Superior temporal gyrus (tissue), 1 donor: ENCODE measurements at regions not wholly inside any gene's neighbourhood (a gene's known extent, or its start where the extent isn't known, plus 50 kb on each side); places are given as distances from the start of the nearest gene placed in this dataset.
"Not testable (repeated sequence)": the region's sequence is repeated elsewhere in the genome, so short reads cannot be mapped to it uniquely, and the experiment has no call there.

ENCODE experiments used
- DNase-seq: peaks from one replicate; pipeline ENCODE4 v3.0.0-alpha.2; 2016; ENCODE audit errors: extremely low spot score

DNA sequence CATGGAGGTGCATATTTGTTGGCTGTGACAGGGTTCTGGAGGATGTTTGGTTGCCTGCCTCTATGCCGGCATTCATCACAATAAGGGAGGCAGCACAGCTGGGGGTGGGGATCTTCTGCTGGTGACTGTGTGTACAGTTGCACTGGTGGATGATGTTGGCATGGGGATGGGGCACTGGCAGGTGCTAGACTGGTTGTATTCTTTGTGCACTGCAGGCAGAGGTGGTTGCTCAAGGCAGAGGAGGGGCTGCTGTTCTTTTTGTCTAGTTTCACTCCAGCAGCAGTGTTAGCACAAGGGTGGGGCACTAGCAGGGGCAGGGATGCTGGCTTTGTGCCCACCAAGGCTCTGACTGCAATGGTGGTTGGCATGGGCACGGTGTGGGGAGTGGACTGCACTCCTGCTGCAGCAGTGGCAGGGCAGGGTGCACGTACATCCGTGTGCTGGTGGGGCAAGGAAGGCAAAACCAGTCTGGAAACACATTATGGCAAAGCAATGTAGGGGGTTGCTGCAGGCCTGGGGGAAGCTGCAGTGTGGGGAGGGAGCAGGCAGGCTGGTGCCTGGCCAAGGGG is 69.3 kb downstream of the ISOC1 start:
- no peak for DNase-seq

GRCh38 chr5:129170050-129170449 is 75.5 kb downstream of the ISOC1 start:
- DNase-seq: no peak

DNA sequence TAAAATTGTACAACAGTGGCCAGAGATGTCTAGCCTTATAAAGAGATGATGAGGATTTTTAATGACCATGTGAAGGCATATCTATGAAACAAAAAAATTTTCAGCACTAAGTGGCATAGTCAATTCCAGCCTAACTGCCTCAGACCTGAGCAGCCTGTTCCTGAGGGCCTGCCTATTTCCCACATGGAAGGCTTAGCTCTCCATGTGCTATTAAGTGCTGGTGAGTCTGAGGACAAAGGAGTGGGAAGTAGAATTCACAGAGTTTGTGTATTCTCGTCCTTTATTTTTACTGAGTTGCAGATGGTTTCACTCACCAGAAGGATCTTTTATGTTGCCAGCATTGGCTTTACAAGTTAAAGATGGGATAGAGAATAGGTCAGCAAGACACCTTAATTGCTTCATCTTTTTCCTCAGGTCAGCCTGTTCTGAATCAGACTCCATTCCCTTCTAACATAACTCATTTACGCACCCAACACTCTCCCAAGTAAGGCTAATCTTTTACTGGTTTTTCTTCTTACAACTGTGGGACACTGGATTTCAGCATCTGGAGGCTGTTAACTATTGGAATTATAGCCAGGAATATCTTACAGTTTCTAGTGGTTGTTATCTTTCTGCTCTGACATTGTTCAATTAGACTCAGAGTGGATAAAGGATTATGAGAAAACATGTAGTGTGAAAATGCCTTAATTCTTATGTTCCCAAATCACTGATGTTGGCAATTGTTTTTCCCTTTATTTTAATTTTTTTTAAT is 76.8 kb downstream of the ISOC1 start:
- DNase-seq: no peak

- peak; percentile 88 for DNase-seq
Observed at GRCh38 chr5:129172580-129172979, 78.0 kb downstream of the ISOC1 start.

DNA sequence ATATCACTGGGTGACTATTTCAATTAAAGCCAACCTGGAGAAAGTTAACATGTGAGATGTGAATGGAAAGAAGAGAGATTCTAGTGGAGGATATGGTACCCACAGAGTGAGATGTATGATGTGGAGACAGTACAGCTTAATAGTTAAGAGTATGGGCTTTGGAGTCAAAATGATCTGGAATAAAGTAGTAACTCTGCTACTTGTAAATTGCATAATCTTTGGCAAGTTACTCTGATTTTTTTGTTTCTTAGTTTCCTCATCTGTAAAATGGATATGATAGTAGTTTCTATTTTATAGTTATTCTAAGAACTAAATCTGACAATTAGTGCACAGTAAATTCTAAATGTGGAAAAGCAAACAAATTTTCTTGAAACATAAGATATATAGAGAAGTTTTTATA is 79.2 kb downstream of the ISOC1 start:
- no peak for DNase-seq

DNA sequence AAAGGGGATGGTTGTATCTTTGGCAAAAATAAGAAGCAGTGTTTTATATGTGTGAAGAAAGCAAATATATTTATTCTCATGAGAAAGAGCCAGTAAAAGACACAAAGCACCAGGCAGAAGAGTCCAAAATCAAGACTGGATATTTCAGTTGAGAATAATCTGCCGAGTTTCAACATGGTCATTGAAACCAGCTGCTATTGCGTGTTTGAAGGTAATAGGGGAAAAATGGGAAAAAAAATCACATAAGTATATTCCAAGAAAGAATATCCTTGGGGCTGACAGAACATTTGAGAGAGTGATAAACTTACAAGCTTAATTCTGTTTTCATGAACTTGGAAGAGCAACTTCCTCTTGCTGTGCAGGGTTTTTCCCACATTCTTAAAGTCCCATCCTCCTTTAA is 79.9 kb downstream of the ISOC1 start:
- DNase-seq: no peak

DNA sequence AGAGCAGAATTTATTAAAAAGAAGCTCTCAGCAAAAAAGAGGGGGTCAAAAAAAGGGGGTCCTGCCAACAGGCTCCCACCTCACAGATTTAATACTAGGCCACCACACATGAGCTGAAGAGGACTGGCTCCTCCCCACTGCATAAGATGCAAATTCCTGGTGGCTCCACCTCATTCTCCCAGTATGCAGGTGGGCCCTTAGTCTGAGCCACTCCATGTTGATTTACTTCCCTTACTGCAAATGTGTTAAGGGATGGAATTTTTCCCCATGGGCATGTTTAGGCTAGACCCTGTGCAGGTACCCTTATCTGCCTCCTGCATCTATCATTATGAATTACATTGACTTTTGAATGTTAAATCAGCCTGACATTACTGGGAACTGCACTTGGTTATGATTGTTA is 82.9 kb downstream of the ISOC1 start:
- no peak for DNase-seq

GRCh38 chr5:129199308-129199707 is 104.8 kb downstream of the ISOC1 start:
- DNase-seq: no peak

DNA sequence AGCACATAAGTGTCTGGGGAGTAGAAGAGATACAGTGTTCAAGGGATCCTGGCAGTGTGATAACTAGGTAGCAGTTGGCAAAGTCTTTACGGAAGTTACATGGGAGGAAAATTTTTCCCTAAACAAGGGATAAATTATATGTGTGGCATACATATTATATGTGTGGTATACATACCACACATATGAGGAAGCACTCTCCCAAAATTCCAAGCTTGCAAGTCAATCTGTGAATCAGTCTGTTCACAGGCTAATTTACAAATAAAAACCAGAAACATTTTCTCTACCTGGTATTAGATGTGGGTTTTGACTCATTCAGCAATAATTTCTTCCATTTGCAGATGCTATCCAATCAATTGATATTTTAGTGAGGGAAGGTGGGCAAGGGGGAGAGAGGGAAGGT is 110.0 kb downstream of the ISOC1 start:
- no peak for DNase-seq

DNA sequence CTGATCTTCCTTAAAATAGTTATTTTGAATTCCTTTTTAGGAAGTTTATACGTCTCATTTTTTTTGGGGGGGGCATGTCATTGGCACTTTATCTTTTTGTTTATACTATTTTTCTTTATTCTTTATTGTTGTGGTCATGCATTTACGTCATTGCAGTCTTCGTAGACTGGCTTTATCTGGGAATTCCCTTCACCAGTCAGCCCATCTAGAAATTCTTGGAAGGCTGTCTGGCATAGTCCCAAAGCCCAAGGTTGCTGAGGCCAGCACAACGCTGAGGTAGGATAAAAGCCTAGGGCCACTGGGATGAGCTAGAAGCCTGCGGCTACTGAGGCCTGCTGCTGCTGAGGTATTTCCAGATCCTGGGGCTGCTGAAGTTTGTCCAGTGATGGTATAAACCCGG is 121.5 kb downstream of the ISOC1 start:
- DNase-seq: no peak

DNA sequence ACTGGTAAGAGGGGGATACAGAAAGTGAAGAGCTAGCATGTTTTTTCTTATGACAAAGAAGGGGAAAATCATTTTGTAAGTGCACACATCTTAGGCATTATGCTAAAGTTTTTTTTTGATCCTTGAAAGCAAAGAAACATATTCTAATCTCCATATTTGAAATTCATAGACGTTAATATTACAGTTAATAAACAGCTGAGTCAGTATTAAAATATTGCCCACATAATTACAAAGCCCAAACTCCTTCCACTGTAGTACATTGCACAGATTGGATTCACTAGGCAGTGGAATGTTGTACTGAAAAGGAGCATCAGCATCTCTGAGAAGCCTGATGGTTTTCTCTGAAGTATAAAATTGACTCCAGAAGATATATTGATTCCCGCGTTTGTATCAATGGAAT is 122.6 kb downstream of the ISOC1 start:
- no peak for DNase-seq

GRCh38 chr5:129223178-129223577 is 128.6 kb downstream of the ISOC1 start:
- no peak for DNase-seq

DNA sequence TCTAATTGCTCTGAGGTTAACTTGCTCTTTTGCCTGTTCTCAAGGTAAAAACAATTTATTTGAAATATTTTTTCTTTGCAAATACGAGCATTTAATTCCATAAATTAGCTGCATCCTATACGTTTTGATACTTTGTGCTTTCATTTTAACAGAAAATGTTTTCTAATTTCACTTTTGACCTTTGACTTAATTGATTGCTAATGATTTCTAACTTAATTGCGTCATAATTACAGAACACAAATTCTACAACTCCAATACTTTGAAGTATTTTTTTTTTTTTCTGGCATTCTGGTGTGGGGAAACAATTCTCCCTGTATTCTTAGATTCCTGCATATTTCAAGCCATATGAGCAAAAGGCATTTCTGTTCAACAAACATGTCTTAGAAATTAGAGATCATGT is 134.0 kb downstream of the ISOC1 start:
- no peak for DNase-seq

DNA sequence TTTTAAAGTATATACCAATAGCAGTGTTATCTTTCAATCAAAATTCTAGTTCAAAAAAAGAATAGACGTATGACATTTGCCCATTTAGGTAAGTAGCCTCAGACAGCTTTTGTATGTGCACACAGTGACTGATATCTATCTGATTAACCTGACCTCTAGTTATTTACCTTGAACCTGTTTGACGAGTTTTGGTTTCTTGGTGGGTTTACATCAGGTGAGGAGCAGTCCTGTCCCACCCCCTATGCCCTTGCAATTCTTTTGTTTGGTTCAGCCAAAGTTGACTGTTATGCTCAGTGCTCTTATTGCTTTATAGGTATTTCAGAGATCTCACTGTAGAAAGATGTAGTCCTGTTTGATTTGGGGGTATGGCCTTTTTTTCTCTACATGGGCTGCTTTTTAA is 147.2 kb downstream of the ISOC1 start:
- DNase-seq: no peak

DNA sequence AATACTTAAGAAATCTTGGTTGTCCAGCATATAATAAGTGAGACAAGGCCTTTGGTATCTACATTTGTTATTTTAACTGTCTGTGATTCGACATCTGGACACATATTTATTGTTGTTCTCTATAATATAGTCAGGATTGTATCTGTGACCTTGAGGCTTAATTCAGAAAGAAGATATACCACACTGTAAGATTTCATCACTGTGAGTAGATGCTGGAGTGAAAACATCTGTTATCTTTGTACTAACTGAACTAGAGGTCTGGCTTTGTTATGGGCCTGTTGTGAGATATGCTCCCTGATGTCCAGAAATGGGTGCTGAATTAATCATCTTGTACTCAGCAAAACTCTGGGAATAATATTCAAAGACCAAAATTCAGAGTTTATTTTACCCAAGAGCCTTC is 148.5 kb downstream of the ISOC1 start:
- no peak for DNase-seq

- peak; percentile 22 for DNase-seq
Observed at GRCh38 chr5:129244478-129244877, 149.9 kb downstream of the ISOC1 start.

- DNase-seq: peak; percentile 95
Observed at GRCh38 chr5:129245489-129245888, 150.9 kb downstream of the ISOC1 start.

GRCh38 chr5:129246088-129246487 is 151.5 kb downstream of the ISOC1 start:
- no peak for DNase-seq

DNA sequence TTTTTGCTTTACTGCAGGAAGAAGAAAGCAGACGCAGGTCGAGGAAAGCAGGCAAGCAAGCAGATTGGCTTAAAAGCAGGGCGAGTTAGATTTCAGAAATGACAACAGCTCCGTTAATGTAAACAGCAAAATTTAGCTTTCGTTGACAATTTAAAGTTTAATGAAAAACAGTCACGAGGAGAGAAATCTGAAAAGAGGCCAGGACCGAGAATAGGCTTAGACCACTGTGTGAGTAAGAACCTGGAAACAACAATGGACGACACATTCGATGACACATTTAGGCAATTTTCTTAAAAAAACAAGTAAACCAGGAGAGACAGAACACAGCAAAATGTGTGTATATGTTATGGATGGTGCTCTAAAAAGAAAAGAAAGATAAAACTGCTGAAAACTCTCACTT is 155.3 kb downstream of the ISOC1 start:
- DNase-seq: no peak

DNA sequence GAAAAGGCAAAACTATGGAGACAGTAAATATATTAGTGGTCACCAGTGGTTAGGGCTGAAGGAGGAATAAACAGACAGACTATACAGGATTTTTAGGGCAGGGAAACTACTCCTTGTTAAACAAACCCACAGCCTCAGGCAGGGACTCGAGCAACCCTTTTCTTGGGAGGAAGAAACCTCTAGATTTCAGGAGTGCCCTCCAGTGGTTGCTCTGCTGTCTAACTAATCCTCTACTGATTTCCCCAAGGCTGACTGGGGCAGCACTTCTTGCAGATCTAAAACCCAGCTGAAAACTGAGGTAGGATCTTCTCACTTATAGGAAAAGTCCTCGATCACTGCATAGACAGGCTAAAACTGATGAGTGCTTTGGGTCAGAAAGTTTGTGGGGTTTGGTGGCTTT is 176.8 kb downstream of the ISOC1 start:
- no peak for DNase-seq

GRCh38 chr5:129284010-129284409 is 176.1 kb upstream of the ADAMTS19 start:
- no peak for DNase-seq

- DNase-seq: not testable (repeated sequence)
Observed at GRCh38 chr5:129294216-129294615, 165.9 kb upstream of the ADAMTS19 start.

DNA sequence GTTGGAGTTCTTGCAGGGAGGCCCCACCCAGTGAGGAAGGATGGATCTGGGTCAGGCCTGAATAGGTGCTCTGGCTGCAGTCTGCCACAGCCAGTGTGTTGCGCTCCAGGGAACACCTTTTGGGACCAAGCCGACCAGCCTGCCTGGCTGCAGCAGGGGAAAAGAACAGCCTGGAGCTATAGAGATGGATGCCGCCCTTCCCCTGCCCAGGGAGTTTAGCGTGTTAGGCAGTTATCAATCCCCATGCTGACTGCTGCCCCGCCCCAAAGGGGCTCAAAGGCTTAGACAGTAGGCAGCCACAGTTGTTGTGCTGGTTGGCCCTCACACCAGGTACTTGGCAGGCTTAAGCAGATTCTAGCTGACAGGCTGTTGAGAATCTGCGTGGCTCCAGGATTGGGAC is 153.4 kb upstream of the ADAMTS19 start:
- no peak for DNase-seq

- DNase-seq: no peak
Observed at GRCh38 chr5:129322968-129323367, 137.1 kb upstream of the ADAMTS19 start.
